Ovary (tissue), 7 donors: ENCODE measurements at regions not wholly inside any gene's neighbourhood (a gene's known extent, or its start where the extent isn't known, plus 50 kb on each side); places are given as distances from the start of the nearest gene placed in this dataset.

Experiments
- DNase-seq, 5 donors: peaks; one replicate each; pipeline ENCODE4 v3.0.0-alpha.2; 2019 to 2020
- H3K27ac ChIP-seq, 2 donors: fragments of 200-600 bp; one replicate each; pipeline versions ENCODE4 v1.5.1 to v1.8.0; 2019 to 2022
- H3K27me3 ChIP-seq: fragments of 200-600 bp; one replicate; pipeline ENCODE4 v1.8.0; 2022
- H3K36me3 ChIP-seq: fragments of 200-600 bp; sonication (generic); one replicate; pipeline ENCODE4 v1.5.1; 2019
- H3K4me1 ChIP-seq: one replicate; pipeline ENCODE4 v1.8.1; 2013; ENCODE audit warnings: mild to moderate bottlenecking, moderate library complexity; ENCODE audit not compliant: insufficient read depth
- H3K4me3 ChIP-seq: fragments of 200-600 bp; sonication (generic); one replicate; pipeline ENCODE4 v1.5.1; 2017
- H3K9me3 ChIP-seq, 2 donors: fragments of 200-600 bp in 1 of 2; sonication (generic) in 1 of 2; one replicate each; pipeline versions ENCODE4 v1.5.1 to v1.8.1; 2013 to 2019; ENCODE audit warnings: mild to moderate bottlenecking in 1 of 2, moderate library complexity in 1 of 2
- EP300 ChIP-seq: sonication (generic); formaldehyde crosslinking; IDR thresholded peaks from one replicate; pipeline ENCODE4 v1.6.1; 2017; ENCODE audit warnings: antibody characterized with exemption
- POLR2A ChIP-seq: fragments of 450-650 bp; IDR thresholded peaks from one replicate; pipeline ENCODE4 v1.6.1; 2017; ENCODE audit warnings: antibody characterized with exemption, mild to moderate bottlenecking, moderate library complexity
- WGBS, 3 donors: extraction: QIAGEN DNeasy Blood & Tissue Kit in 1 of 3; methylation state at CpG; one replicate each; pipeline versions ENCODE4 v1.1.5 to v1.1.7; 2013 to 2017; 5-methylcytosine and 5-hydroxymethylcytosine counted together
- intact Hi-C, 4 donors: fragments of 100-400 bp; cut with DNase I; formaldehyde crosslinking; loops; one replicate each; pipeline versions ENCODE4 v1.11.0 to v1.15.1; 2022 to 2023
- TF ChIP-seq, protein P1 (sequence below), 3 donors: fragments of 450-650 bp in 2 of 3; fragments of 200-600 bp in 1 of 3; IDR thresholded peaks; one replicate each; pipeline versions ENCODE4 v1.5.1 to v1.8.0; 2016 to 2022; ENCODE audit warnings: antibody characterized with exemption in 3 of 3, mild to moderate bottlenecking in 1 of 3
- donor health status: DM: no; HTN: no; CAD: no; lungs with moderate emphysema.
- donor health status: DM: no; HTN: no; CAD: no.
- donor health status: Bipolar disorder and iron deficiency.
- donor health status: DM: no; HTN: no; CAD: no.
- donor health status: DM: yes; HTN: yes; CAD: no.

DNA sequence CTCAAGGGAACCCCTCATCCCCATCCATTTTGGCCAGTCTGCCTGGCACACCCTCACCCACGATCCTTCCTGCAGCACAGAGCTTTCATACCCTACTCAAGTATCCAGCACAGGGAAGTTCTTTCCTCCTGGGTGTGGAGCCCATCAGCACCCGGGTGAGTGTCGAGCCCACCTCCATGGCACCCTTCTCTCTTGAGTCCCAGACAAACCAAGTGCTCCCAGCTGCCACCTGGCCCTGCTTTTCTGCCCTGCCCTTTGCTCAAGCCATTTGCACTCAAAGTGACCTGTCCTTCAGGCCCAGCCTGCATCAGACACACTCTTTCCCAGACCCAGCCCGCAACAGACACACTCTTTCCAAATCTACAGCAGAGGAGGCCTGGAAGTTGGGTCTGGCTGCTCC lies 257.2 kb downstream of the DLL1 start:
- Histone ChIP-seq H3K27ac (no peak overlapping the region), H3K9me3 (no peaks in the 10 kb centered on the region), H3K36me3 (no peaks in the 10 kb centered on the region), H3K27me3 (no peaks in the 10 kb centered on the region), H3K4me1 (no peaks in the 10 kb centered on the region), H3K4me3 (no peak overlapping the region)
- TF ChIP-seq EP300 (no peak), POLR2A (no peak)
- TF ChIP-seq, protein P1, sequence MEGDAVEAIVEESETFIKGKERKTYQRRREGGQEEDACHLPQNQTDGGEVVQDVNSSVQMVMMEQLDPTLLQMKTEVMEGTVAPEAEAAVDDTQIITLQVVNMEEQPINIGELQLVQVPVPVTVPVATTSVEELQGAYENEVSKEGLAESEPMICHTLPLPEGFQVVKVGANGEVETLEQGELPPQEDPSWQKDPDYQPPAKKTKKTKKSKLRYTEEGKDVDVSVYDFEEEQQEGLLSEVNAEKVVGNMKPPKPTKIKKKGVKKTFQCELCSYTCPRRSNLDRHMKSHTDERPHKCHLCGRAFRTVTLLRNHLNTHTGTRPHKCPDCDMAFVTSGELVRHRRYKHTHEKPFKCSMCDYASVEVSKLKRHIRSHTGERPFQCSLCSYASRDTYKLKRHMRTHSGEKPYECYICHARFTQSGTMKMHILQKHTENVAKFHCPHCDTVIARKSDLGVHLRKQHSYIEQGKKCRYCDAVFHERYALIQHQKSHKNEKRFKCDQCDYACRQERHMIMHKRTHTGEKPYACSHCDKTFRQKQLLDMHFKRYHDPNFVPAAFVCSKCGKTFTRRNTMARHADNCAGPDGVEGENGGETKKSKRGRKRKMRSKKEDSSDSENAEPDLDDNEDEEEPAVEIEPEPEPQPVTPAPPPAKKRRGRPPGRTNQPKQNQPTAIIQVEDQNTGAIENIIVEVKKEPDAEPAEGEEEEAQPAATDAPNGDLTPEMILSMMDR (IDR thresholded peaks at IDR 0.05), result no peak
- DNase-seq, result peak in 1 of 5 donors; percentile 21
- intact Hi-C loops, result no loop called here
- 93 to 95% (median 95%) methylated on average over 4 of the region's 4 CpGs for WGBS, 3 donors

DNA sequence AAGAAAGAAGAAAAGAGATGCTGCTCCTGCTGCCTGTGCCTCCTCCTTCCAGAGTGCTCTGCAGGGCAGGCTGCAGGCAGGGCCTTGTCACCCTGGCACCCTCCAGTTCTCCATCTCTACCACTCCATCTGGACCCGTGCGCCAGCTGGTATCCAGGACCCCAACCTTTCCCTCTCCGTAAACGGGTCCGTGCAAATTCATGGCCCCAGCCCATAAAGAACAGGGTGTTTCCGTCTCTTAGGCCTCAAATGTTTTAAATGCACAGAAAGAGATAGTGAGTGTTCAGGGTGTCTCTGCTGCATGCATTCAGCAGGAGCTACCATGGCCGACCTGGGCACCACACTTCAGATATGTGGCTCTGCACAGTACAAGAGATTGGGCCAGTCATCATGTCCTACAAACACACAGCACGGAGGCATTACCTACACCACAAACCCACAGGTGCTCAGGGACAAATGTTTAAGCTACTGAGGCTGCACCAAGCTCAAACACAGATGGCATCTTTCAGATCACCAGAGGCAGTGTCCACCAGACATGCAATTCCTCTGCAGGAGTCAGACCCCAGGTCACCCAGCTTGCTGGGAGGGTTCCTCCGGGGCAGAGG lies 258.1 kb downstream of the DLL1 start:
- H3K4me3 ChIP-seq, result no peak overlapping the region
- no peaks in the 10 kb centered on the region for H3K9me3 ChIP-seq
- no peak overlapping the region for H3K27ac ChIP-seq
- no peaks in the 10 kb centered on the region for H3K27me3 ChIP-seq
- intact Hi-C loops, result no loop called here
- no peaks in the 10 kb centered on the region for H3K36me3 ChIP-seq
- no peak for TF ChIP-seq EP300
- TF ChIP-seq, protein P1 (IDR thresholded peaks at IDR 0.05), result no peak
- TF ChIP-seq POLR2A, result no peak
- 93 to 96% (median 95%) methylated on average over 9 of the region's 9 CpGs for WGBS, 3 donors
- no peaks in the 10 kb centered on the region for H3K4me1 ChIP-seq
- peak in 2 of 5 donors; percentile 2 to 9 for DNase-seq

DNA sequence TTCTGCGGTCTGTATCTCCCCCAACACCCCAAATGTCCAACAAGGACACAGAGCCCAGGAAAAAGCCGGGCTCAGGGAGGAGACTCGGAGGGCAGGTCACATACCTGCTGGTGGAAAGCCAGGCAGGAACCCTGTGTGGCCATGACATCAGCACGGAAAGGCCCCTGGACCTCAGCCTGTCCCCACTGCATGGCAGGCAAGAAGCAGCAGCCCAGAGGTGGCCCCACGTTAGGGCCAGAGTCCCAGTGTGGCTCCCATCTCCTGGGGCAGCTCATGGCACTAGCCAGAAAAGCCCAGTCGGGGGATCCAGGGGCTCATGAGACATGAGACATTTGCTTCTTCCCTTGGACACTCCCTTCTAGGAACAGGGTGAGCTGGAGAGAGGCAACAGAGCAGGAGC lies 258.7 kb downstream of the DLL1 start:
- peak in 2 of 5 donors; percentile 9 to 21 for DNase-seq
- Histone ChIP-seq H3K4me3 (no peak overlapping the region), H3K4me1 (no peaks in the 10 kb centered on the region), H3K27me3 (no peaks in the 10 kb centered on the region), H3K36me3 (no peaks in the 10 kb centered on the region), H3K9me3 (no peaks in the 10 kb centered on the region), H3K27ac (no peak overlapping the region)
- 87 to 95% (median 91%) methylated on average over 6 of the region's 6 CpGs for WGBS, 3 donors
- TF ChIP-seq POLR2A (no peak), EP300 (no peak)
- TF ChIP-seq, protein P1 (IDR thresholded peaks at IDR 0.05), result no peak
- intact Hi-C loops, result no loop called here

DNA sequence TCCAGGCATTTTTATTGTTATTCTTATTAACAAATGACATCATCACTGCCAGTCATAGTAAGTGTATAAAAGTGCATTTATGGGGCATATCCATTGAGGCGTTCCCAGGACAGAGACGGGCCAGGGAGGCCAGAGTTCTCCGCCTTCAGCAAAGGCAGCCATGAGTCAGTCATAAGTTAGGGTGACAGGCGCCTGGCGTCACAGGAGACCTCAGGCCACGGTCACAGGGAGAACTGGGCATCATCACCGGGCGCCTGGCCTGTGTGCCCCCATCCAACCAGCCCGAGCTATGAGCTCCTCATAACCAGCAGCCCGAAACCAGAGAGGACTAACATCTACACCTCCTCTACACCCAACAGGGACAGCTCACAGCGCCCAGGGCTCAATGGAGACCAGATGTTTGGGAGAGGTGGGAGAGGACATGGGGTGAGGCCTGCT lies 259.2 kb downstream of the DLL1 start:
- no peaks in the 10 kb centered on the region for H3K27me3 ChIP-seq
- no peaks in the 10 kb centered on the region for H3K4me1 ChIP-seq
- intact Hi-C loops, result no loop called here
- no peak overlapping the region for H3K4me3 ChIP-seq
- DNase-seq, result peak in 2 of 5 donors; percentile 3 to 19
- no peaks in the 10 kb centered on the region for H3K36me3 ChIP-seq
- H3K27ac ChIP-seq, result no peak overlapping the region
- no peaks in the 10 kb centered on the region for H3K9me3 ChIP-seq
- TF ChIP-seq POLR2A (no peak), EP300 (no peak)
- TF ChIP-seq, protein P1 (IDR thresholded peaks at IDR 0.05), result no peak
- WGBS, 3 donors, result 84 to 91% (median 89%) methylated on average over 11 of the region's 11 CpGs
